SK-N-SH (cell line): ENCODE measurements at regions not wholly inside any gene's neighbourhood (a gene's known extent, or its start where the extent isn't known, plus 50 kb on each side); places are given as distances from the start of the nearest gene placed in this dataset.

ENCODE experiments used
- CTCF ChIA-PET: fragments of 300-600, 350-600 bp; formaldehyde crosslinking; extraction: SDS; loops from one replicate; lab custom pipeline; 2021; lab: Yijun Ruan, JAX
- POLR2A ChIA-PET: fragments of 350-600 bp; sonication (Branson Sonifier 250); formaldehyde crosslinking; extraction: SDS; loops from one replicate; lab custom pipeline; 2020; ENCODE audit warnings: antibody characterized with exemption, inconsistent platforms; lab: Yijun Ruan, JAX
- DNase-seq: peaks from one replicate; pipeline ENCODE4 v3.0.0; 2012
- H2AFZ ChIP-seq: fragments of 200-600 bp; sonication (generic); 2 replicates; pipeline ENCODE4 v1.8.1; 2016; ENCODE audit warnings: antibody characterized with exemption, mild to moderate bottlenecking, low read depth
- H3F3A ChIP-seq: fragments of 200-600 bp; sonication (generic); replicated peaks from 2 replicates; pipeline ENCODE3; 2016; ENCODE audit warnings: antibody characterized with exemption, mild to moderate bottlenecking; ENCODE audit not compliant: insufficient read depth
- H3K27ac ChIP-seq, 2 experiments: fragments of 200-500 bp in 1 of 2; fragments of 200-600 bp in 1 of 2; sonication (Bioruptor generic) in 1 of 2; sonication (generic), shearing (Covaris generic) in 1 of 2; 2 replicates each; pipeline versions ENCODE4 v1.5.1 to v1.6.1; 2014 to 2016; ENCODE audit warnings: low read depth in 2 of 2, inconsistent platforms in 1 of 2, low read length in 1 of 2, mild to moderate bottlenecking in 1 of 2, mixed read lengths in 1 of 2
- H3K27me3 ChIP-seq: fragments of 200-600 bp; sonication (generic), shearing (Covaris generic); 2 replicates; pipeline ENCODE4 v1.6.1; 2016; ENCODE audit warnings: mixed run types; ENCODE audit not compliant: insufficient read depth
- H3K36me3 ChIP-seq, 2 experiments: fragments of 200-500 bp in 1 of 2; fragments of 200-600 bp in 1 of 2; sonication (Bioruptor generic) in 1 of 2; sonication (generic) in 1 of 2; replicated peaks in 1 of 2; 2 replicates each; pipeline versions ENCODE3 to v1.5.1; 2014 to 2016; ENCODE audit warnings: low read length in 1 of 2, mild to moderate bottlenecking in 1 of 2; ENCODE audit not compliant: insufficient read depth in 2 of 2, control insufficient read depth in 1 of 2
- H3K4me1 ChIP-seq, 2 experiments: fragments of 200-500 bp in 1 of 2; fragments of 200-600 bp in 1 of 2; sonication (Bioruptor generic) in 1 of 2; sonication (generic), shearing (Covaris generic) in 1 of 2; 2 replicates each; pipeline versions ENCODE4 v1.5.1 to v1.6.1; 2014 to 2016; ENCODE audit warnings: low read depth in 1 of 2, low read length in 1 of 2, mixed run types in 1 of 2; ENCODE audit not compliant: insufficient read depth in 2 of 2, control insufficient read depth in 1 of 2
- H3K4me2 ChIP-seq: fragments of 200-600 bp; sonication (generic), shearing (Covaris generic); 2 replicates; pipeline ENCODE4 v1.6.1; 2017; ENCODE audit warnings: mixed run types
- H3K4me3 ChIP-seq, 2 experiments: fragments of 200-500 bp in 1 of 2; fragments of 200-600 bp in 1 of 2; sonication (Bioruptor generic) in 1 of 2; sonication (generic), shearing (Covaris generic) in 1 of 2; 2 replicates each; pipeline versions ENCODE4 v1.5.1 to v1.8.1; 2014 to 2016; ENCODE audit warnings: low read depth in 2 of 2, inconsistent platforms in 1 of 2, low read length in 1 of 2, mild to moderate bottlenecking in 1 of 2, mixed read lengths in 1 of 2, moderate library complexity in 1 of 2
- H3K79me2 ChIP-seq: fragments of 200-600 bp; sonication (generic); 2 replicates; pipeline ENCODE4 v1.8.1; 2017; ENCODE audit warnings: mild to moderate bottlenecking; ENCODE audit not compliant: insufficient read depth
- H3K9ac ChIP-seq: fragments of 200-600 bp; sonication (generic); 2 replicates; pipeline ENCODE4 v1.6.1; 2017; ENCODE audit warnings: mixed run types
- H3K9me2 ChIP-seq: fragments of 200-600 bp; sonication (generic); 2 replicates; pipeline ENCODE4 v1.6.1; 2017; ENCODE audit warnings: mixed run types
- H3K9me3 ChIP-seq: fragments of 200-600 bp; sonication (generic); 2 replicates; pipeline ENCODE4 v1.6.1; 2017; ENCODE audit warnings: mixed run types, mild to moderate bottlenecking, moderate library complexity
- H4K20me1 ChIP-seq: fragments of 200-600 bp; sonication (generic); 2 replicates; pipeline ENCODE4 v1.6.1; 2017; ENCODE audit warnings: mild to moderate bottlenecking, mixed run types; ENCODE audit not compliant: insufficient read depth
- CHD2 ChIP-seq: fragments of 150-350 bp; IDR thresholded peaks from 2 replicates; pipeline ENCODE4 v1.6.1; 2018; ENCODE audit warnings: low read length; ENCODE audit not compliant: partially characterized antibody
- EP300 ChIP-seq, 2 experiments: IDR thresholded peaks; 2 replicates each; pipeline versions ENCODE4 v1.4.0 to v1.6.1; 2012; ENCODE audit warnings: borderline replicate concordance in 1 of 2, low read depth in 1 of 2, low read length in 1 of 2
- FOSL2 ChIP-seq: IDR thresholded peaks from 2 replicates; pipeline ENCODE4 v1.4.0; 2012; ENCODE audit warnings: low read depth, mild to moderate bottlenecking, moderate library complexity, borderline replicate concordance
- FOXJ3 ChIP-seq: sonication (generic); formaldehyde crosslinking; IDR thresholded peaks from 2 replicates; pipeline ENCODE4 v1.5.1; 2020; ENCODE audit warnings: mild to moderate bottlenecking, missing genetic modification reagents
- GABPA ChIP-seq: IDR thresholded peaks from 2 replicates; pipeline ENCODE4 v1.4.0; 2012; ENCODE audit warnings: low read depth, mild to moderate bottlenecking
- JUND ChIP-seq: IDR thresholded peaks from 2 replicates; pipeline ENCODE4 v1.4.0; 2012
- MEF2A ChIP-seq: IDR thresholded peaks from 2 replicates; pipeline ENCODE4 v1.4.0; 2012; ENCODE audit warnings: low read depth, borderline replicate concordance
- MXI1 ChIP-seq: IDR thresholded peaks from 2 replicates; pipeline ENCODE4 v1.6.1; 2012; ENCODE audit warnings: mild to moderate bottlenecking, low read depth, low read length, improper control_type of control experiment
- POLR2AphosphoS5 ChIP-seq: IDR thresholded peaks from 2 replicates; pipeline ENCODE4 v1.6.1; 2012; ENCODE audit warnings: low read depth, low read length
- RAD21 ChIP-seq: IDR thresholded peaks from 2 replicates; pipeline ENCODE4 v1.6.1; 2012; ENCODE audit warnings: mild to moderate bottlenecking, low read length
- REST ChIP-seq: IDR thresholded peaks from 2 replicates; pipeline ENCODE4 v1.6.1; 2012; ENCODE audit warnings: mild to moderate bottlenecking, low read depth, low read length, moderate library complexity
- RXRA ChIP-seq: IDR thresholded peaks from 2 replicates; pipeline ENCODE4 v1.4.0; 2012; ENCODE audit warnings: low read depth, mild to moderate bottlenecking, borderline replicate concordance
- SMC3 ChIP-seq: IDR thresholded peaks from 2 replicates; pipeline ENCODE4 v1.6.1; 2012; ENCODE audit warnings: low read depth, low read length, improper control_type of control experiment
- USF1 ChIP-seq: IDR thresholded peaks from 2 replicates; pipeline ENCODE4 v1.4.0; 2012; ENCODE audit warnings: low read depth, borderline replicate concordance
- WGBS: methylation state at CpG from one replicate; pipeline ENCODE4 v1.1.6; 2017; ENCODE audit warnings: low lambda C conversion rate; 5-methylcytosine and 5-hydroxymethylcytosine counted together
- TF ChIP-seq, protein P1 (sequence below): fragments of 150-350 bp; IDR thresholded peaks from 2 replicates; pipeline ENCODE4 v1.6.1; 2017; ENCODE audit warnings: antibody characterized with exemption, low read length, low read depth, borderline replicate concordance
- TF ChIP-seq, protein P2 (sequence below): IDR thresholded peaks from 2 replicates; pipeline ENCODE4 v1.4.0; 2012; ENCODE audit warnings: low read depth

- Histone ChIP-seq H3F3A (no peaks in the 10 kb centered on the region), H3K9me3 (no peaks in the 10 kb centered on the region), H3K79me2 (no peaks in the 10 kb centered on the region), H4K20me1 (no peaks in the 10 kb centered on the region), H3K27me3 (no peaks in the 10 kb centered on the region), H3K27ac (no peak overlapping the region), H3K4me2 (no peak overlapping the region), H3K36me3 (no peaks in the 10 kb centered on the region), H3K9me2 (no peaks in the 10 kb centered on the region), H2AFZ (no peak overlapping the region), H3K4me3 (no peak overlapping the region), H3K9ac (no peak overlapping the region), H3K4me1 (no peaks in the 10 kb centered on the region; a peak in 2 of 4 replicates)
- ChIA-PET POLR2A (no interaction called here), CTCF (no interaction called here)
- DNase-seq = peak; percentile 1
- 58% methylated on average over 4 of the region's 4 CpGs for WGBS
- no peak for TF ChIP-seq CHD2
- TF ChIP-seq REST = no peak
- no peak for TF ChIP-seq POLR2AphosphoS5
- no peak for TF ChIP-seq EP300 (IDR thresholded peaks at IDR 0.05; ENCODE audit: borderline replicate concordance in 1 of 2, low read depth in 1 of 2, low read length in 1 of 2)
- TF ChIP-seq, protein P1, sequence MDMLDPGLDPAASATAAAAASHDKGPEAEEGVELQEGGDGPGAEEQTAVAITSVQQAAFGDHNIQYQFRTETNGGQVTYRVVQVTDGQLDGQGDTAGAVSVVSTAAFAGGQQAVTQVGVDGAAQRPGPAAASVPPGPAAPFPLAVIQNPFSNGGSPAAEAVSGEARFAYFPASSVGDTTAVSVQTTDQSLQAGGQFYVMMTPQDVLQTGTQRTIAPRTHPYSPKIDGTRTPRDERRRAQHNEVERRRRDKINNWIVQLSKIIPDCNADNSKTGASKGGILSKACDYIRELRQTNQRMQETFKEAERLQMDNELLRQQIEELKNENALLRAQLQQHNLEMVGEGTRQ = no peak
- no peak for TF ChIP-seq JUND
- no peak for TF ChIP-seq RXRA
- TF ChIP-seq RAD21 = no peak
Observed at GRCh38 chr5:92041911-92042660, 659.0 kb upstream of the ARRDC3 start.

DNA sequence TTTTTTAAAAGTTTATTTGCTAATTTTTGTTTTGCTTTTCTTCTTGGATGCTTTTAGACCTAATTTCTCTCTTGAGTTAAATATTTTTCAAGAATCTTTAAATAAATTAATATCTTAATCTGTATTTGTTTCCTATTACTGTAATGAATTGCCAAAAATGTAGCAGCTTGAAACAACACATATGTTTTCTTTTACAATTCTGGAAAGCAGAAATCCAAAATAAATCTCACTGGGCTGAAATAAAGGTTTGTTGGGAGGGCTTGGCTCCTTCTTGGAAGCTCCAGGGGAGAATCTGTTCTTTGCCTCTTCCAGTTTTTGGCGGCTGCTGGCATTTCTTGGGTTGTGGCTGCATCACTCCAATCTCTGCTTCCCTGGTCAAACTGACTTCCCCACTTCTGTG, 658.1 kb upstream of the ARRDC3 start:
- WGBS = 79% methylated on average over 1 of the region's 1 CpG
- Histone ChIP-seq H3K4me1 (no peaks in the 10 kb centered on the region; a peak in 2 of 4 replicates), H3K4me2 (no peak overlapping the region), H3K9me3 (no peaks in the 10 kb centered on the region), H3K27me3 (no peaks in the 10 kb centered on the region), H3K9me2 (no peaks in the 10 kb centered on the region), H3K79me2 (no peaks in the 10 kb centered on the region), H3K27ac (no peak overlapping the region), H4K20me1 (no peaks in the 10 kb centered on the region), H3F3A (no peaks in the 10 kb centered on the region), H3K36me3 (no peaks in the 10 kb centered on the region), H3K4me3 (no peak overlapping the region), H2AFZ (no peak overlapping the region), H3K9ac (no peak overlapping the region)
- ChIA-PET POLR2A (no interaction called here), CTCF (no interaction called here)
- no peak for DNase-seq
- TF ChIP-seq, protein P1 = no peak
- no peak for TF ChIP-seq RXRA
- TF ChIP-seq REST = no peak
- no peak for TF ChIP-seq GABPA
- TF ChIP-seq POLR2AphosphoS5 = no peak
- TF ChIP-seq SMC3 = no peak
- TF ChIP-seq, protein P2, sequence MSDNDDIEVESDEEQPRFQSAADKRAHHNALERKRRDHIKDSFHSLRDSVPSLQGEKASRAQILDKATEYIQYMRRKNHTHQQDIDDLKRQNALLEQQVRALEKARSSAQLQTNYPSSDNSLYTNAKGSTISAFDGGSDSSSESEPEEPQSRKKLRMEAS = no peak
- TF ChIP-seq FOXJ3 (CRISPR knock-in tag) = no peak
- TF ChIP-seq MEF2A = no peak
- no peak for TF ChIP-seq USF1
- TF ChIP-seq MXI1 = no peak
- TF ChIP-seq FOSL2 = no peak
